Endodermal cell (in vitro differentiated cells): ENCODE measurements at regions not wholly inside any gene's neighbourhood (a gene's known extent, or its start where the extent isn't known, plus 50 kb on each side); places are given as distances from the start of the nearest gene placed in this dataset.

Source experiments
- DNase-seq: peaks from one replicate; pipeline ENCODE4 v3.0.0-alpha.2; 2017
- H3K27ac ChIP-seq: 2 replicates; pipeline ENCODE4 v1.5.1; 2013; ENCODE audit warnings: mild to moderate bottlenecking, low read depth, low read length, moderate library complexity
- H3K27me3 ChIP-seq: 2 replicates; pipeline ENCODE4 v1.6.1; 2013; ENCODE audit warnings: mild to moderate bottlenecking, low read length, moderate library complexity; ENCODE audit not compliant: insufficient read depth, control insufficient read depth, poor library complexity, severe bottlenecking
- H3K36me3 ChIP-seq: 2 replicates; pipeline ENCODE4 v1.7.0; 2013; ENCODE audit warnings: mild to moderate bottlenecking, low read length, moderate library complexity; ENCODE audit not compliant: control insufficient read depth, insufficient read depth
- H3K4me1 ChIP-seq: one replicate; pipeline ENCODE4 v1.7.0; 2013; ENCODE audit warnings: low read length; ENCODE audit not compliant: control insufficient read depth, insufficient read depth
- H3K4me3 ChIP-seq: 2 replicates; pipeline ENCODE4 v1.5.1; 2013; ENCODE audit warnings: mild to moderate bottlenecking, low read length, moderate library complexity
- H3K9ac ChIP-seq: 2 replicates; pipeline ENCODE4 v1.6.1; 2013; ENCODE audit warnings: mild to moderate bottlenecking, low read length, moderate library complexity; ENCODE audit not compliant: poor library complexity, severe bottlenecking; ENCODE audit errors: extremely low read depth
- H3K9me3 ChIP-seq: 2 replicates; pipeline ENCODE4 v1.6.1; 2013; ENCODE audit warnings: mild to moderate bottlenecking, low read length, moderate library complexity; ENCODE audit not compliant: control insufficient read depth
- H3K27ac Mint-ChIP-seq: 2 replicates; pipeline ENCODE4 v1.8.0; 2020; ENCODE audit warnings: mixed read lengths
- H3K27me3 Mint-ChIP-seq: 2 replicates; pipeline ENCODE4 v1.8.0; 2021; ENCODE audit warnings: mild to moderate bottlenecking, mixed read lengths; ENCODE audit not compliant: insufficient read depth
- H3K36me3 Mint-ChIP-seq: 2 replicates; pipeline ENCODE4 v1.8.0; 2020; ENCODE audit warnings: low read depth, mixed read lengths
- H3K4me1 Mint-ChIP-seq: 2 replicates; pipeline ENCODE4 v1.8.0; 2020; ENCODE audit warnings: mixed read lengths
- H3K4me3 Mint-ChIP-seq: 2 replicates; pipeline ENCODE4 v1.8.0; 2020; ENCODE audit warnings: mild to moderate bottlenecking, moderate library complexity, mixed read lengths
- H3K9me3 Mint-ChIP-seq: 2 replicates; pipeline ENCODE4 v1.8.0; 2020; ENCODE audit warnings: mild to moderate bottlenecking, mixed read lengths
- CTCF ChIP-seq: fragments of 200-600 bp; sonication (generic); conservative IDR thresholded peaks from 2 replicates; pipeline ENCODE4 v1.5.0; 2021; ENCODE audit warnings: antibody characterized with exemption, mild to moderate bottlenecking
- WGBS, 2 experiments: methylation state at CpG; one replicate each; pipeline versions ENCODE4 v1.1.5 to v1.1.7; 2013; ENCODE audit warnings: missing lambda C conversion rate in 2 of 2, mixed read lengths in 1 of 2; ENCODE audit not compliant: insufficient coverage in 1 of 2, insufficient read length in 1 of 2; 5-methylcytosine and 5-hydroxymethylcytosine counted together

GRCh38 chr6:56357616-56358373 lies 110.4 kb upstream of the COL21A1 start:
- Histone ChIP-seq H3K4me1 (no peaks in the 10 kb centered on the region), H3K9me3 (peaks cover 8% of the 10 kb centered on the region), H3K36me3 (no peaks in the 10 kb centered on the region), H3K27ac (no peak overlapping the region), H3K9ac (no peak overlapping the region), H3K4me3 (no peak overlapping the region), H3K27me3 (no peaks in the 10 kb centered on the region)
- H3K4me1 Mint-ChIP-seq = peaks cover 8% of the 10 kb centered on the region
- no peak for DNase-seq
- H3K9me3 Mint-ChIP-seq = peaks cover 8% of the 10 kb centered on the region
- WGBS, 2 experiments = 83 to 100% methylated on average over 1 to 6 of the region's 6 CpGs
- H3K36me3 Mint-ChIP-seq = no peaks in the 10 kb centered on the region
- H3K4me3 Mint-ChIP-seq = no peak overlapping the region
- no peaks in the 10 kb centered on the region for H3K27me3 Mint-ChIP-seq
- TF ChIP-seq CTCF = no peak
- H3K27ac Mint-ChIP-seq = no peak overlapping the region

- H3K4me1 ChIP-seq = no peaks in the 10 kb centered on the region
- Mint-ChIP-seq H3K9me3 (peaks cover 8% of the 10 kb centered on the region), H3K27ac (no peak overlapping the region), H3K27me3 (no peaks in the 10 kb centered on the region), H3K36me3 (no peaks in the 10 kb centered on the region), H3K4me3 (no peak overlapping the region), H3K4me1 (peaks cover 8% of the 10 kb centered on the region)
- H3K4me3 ChIP-seq = no peak overlapping the region
- H3K9me3 ChIP-seq = peaks cover 8% of the 10 kb centered on the region
- no peak overlapping the region for H3K27ac ChIP-seq
- no peak for DNase-seq
- no peak overlapping the region for H3K9ac ChIP-seq
- WGBS, 2 experiments = 44 to 68% methylated on average over 2 of the region's 2 CpGs
- no peak for TF ChIP-seq CTCF
- no peaks in the 10 kb centered on the region for H3K27me3 ChIP-seq
- no peaks in the 10 kb centered on the region for H3K36me3 ChIP-seq
Observed at GRCh38 chr6:56356426-56356825, 109.0 kb upstream of the COL21A1 start.

- Mint-ChIP-seq H3K4me1 (peaks cover 8% of the 10 kb centered on the region), H3K27me3 (no peaks in the 10 kb centered on the region), H3K36me3 (no peaks in the 10 kb centered on the region), H3K4me3 (no peak overlapping the region), H3K27ac (no peak overlapping the region), H3K9me3 (peaks cover 8% of the 10 kb centered on the region)
- no peak for DNase-seq
- Histone ChIP-seq H3K27ac (no peak overlapping the region), H3K4me1 (no peaks in the 10 kb centered on the region), H3K9me3 (peaks cover 8% of the 10 kb centered on the region), H3K27me3 (no peaks in the 10 kb centered on the region), H3K4me3 (no peak overlapping the region), H3K36me3 (no peaks in the 10 kb centered on the region), H3K9ac (no peak overlapping the region)
- TF ChIP-seq CTCF = no peak
Observed at GRCh38 chr6:56353860-56354259, 106.5 kb upstream of the COL21A1 start.
